VCaP (cell line): ENCODE measurements at regions not wholly inside any gene's neighbourhood (a gene's known extent, or its start where the extent isn't known, plus 50 kb on each side); places are given as distances from the start of the nearest gene placed in this dataset.

ENCODE experiments used
- H3K27ac ChIP-seq: fragments of 450-650 bp; 2 replicates; pipeline ENCODE4 v1.5.1; 2017
- CTCF ChIP-seq: fragments of 450-650 bp; conservative IDR thresholded peaks from 2 replicates; pipeline ENCODE4 v1.5.1; 2017; ENCODE audit warnings: mild to moderate bottlenecking, moderate library complexity

- H3K27ac ChIP-seq, result no peak overlapping the region
Observed at GRCh38 chr3:176755552-176755951, 441.7 kb downstream of the TBL1XR1 start.

GRCh38 chr3:176741664-176742047 lies 455.6 kb downstream of the TBL1XR1 start:
- no peak for TF ChIP-seq CTCF
- peak overlapping the region; percentile 18; the same call in 1 of the 2 replicates for H3K27ac ChIP-seq

More at GRCh38 chr3:176755552-176755951, 441.7 kb downstream of the TBL1XR1 start:
- no peak for TF ChIP-seq CTCF

GRCh38 chr3:176740906-176741663 lies 456.2 kb downstream of the TBL1XR1 start:
- no peak for TF ChIP-seq CTCF
- peak overlapping the region; percentile 18; the same call in 1 of the 2 replicates for H3K27ac ChIP-seq

- H3K27ac ChIP-seq, result peak overlapping the region; percentile 41
- TF ChIP-seq CTCF, result no peak
Observed at GRCh38 chr3:176739159-176739558, 458.1 kb downstream of the TBL1XR1 start.

GRCh38 chr3:176737480-176738110 lies 459.7 kb downstream of the TBL1XR1 start:
- H3K27ac ChIP-seq, result peak overlapping the region; percentile 19; the same call in 1 of the 2 replicates
- TF ChIP-seq CTCF, result no peak

GRCh38 chr3:176734146-176734545 lies 463.1 kb downstream of the TBL1XR1 start:
- no peak for TF ChIP-seq CTCF
- H3K27ac ChIP-seq, result no peak overlapping the region

- no peak for TF ChIP-seq CTCF
- H3K27ac ChIP-seq, result no peak overlapping the region
Observed at GRCh38 chr3:176724394-176724759, 472.9 kb downstream of the TBL1XR1 start.
